ENCODE measurements at regions not wholly inside any gene's neighbourhood (a gene's known extent, or its start where the extent isn't known, plus 50 kb on each side); places are given as distances from the start of the nearest gene placed in this dataset.

- TF ChIP-seq FOXP2 (optimal IDR thresholded peaks at IDR 0.05; ENCODE audit: control extremely low read depth, extremely low read length, insufficient read depth): no peak
- TF ChIP-seq POLR2AphosphoS5 (IDR thresholded peaks at IDR 0.05; ENCODE audit: borderline replicate concordance, low read depth, low read length): no peak
- no peak for TF ChIP-seq EZH2 (IDR thresholded peaks at IDR 0.05)
These were observed 341.0 kb upstream of the ZMIZ1 start for GRCh38 chr10:78727728-78728127.

DNA sequence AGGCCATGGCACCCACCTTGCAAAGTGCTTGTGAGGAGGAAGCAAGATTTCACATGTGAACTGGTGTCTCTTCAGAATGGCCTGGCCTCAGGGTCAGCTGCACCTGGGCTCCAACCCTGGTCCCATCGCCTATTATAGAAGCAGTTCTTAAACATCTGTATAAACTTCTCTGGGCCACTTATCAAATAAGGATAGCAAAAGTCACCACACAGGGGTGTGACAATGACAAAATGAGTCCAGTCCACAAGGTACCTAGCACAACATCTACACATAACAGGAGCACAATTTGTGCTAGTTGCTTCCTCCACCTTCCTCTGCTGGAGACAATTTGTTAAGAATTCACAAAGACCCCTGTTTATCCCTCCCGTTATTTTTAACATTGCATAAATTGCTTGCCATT is 340.6 kb upstream of the ZMIZ1 start:
- DNase-seq (ENCODE audit: low read depth, low spot score): no peak
- Histone ChIP-seq H3K9me3 (ENCODE audit: low read depth, low read length) (no peaks in the 10 kb centered on the region), H3K4me3 (no peak overlapping the region), H3K36me3 (ENCODE audit: insufficient read depth, low read length) (no peaks in the 10 kb centered on the region), H3K9ac (ENCODE audit: insufficient read length) (no peak overlapping the region), H3K27ac (no peak overlapping the region)
- no peak for TF ChIP-seq EZH2 (IDR thresholded peaks at IDR 0.05)
- TF ChIP-seq FOXP2 (optimal IDR thresholded peaks at IDR 0.05; ENCODE audit: control extremely low read depth, extremely low read length, insufficient read depth): no peak
- TF ChIP-seq POLR2AphosphoS5 (IDR thresholded peaks at IDR 0.05; ENCODE audit: borderline replicate concordance, low read depth, low read length): no peak

More at GRCh38 chr10:78727728-78728127, 341.0 kb upstream of the ZMIZ1 start:
- Histone ChIP-seq H3K27ac (no peak overlapping the region), H3K4me3 (no peak overlapping the region), H3K36me3 (ENCODE audit: insufficient read depth, low read length) (no peaks in the 10 kb centered on the region), H3K9ac (ENCODE audit: insufficient read length) (no peak overlapping the region), H3K9me3 (ENCODE audit: low read depth, low read length) (no peaks in the 10 kb centered on the region)
- no peak for DNase-seq (ENCODE audit: low read depth, low spot score)

- TF ChIP-seq EZH2 (IDR thresholded peaks at IDR 0.05): no peak
- TF ChIP-seq FOXP2 (optimal IDR thresholded peaks at IDR 0.05; ENCODE audit: control extremely low read depth, extremely low read length, insufficient read depth): no peak
- TF ChIP-seq POLR2AphosphoS5 (IDR thresholded peaks at IDR 0.05; ENCODE audit: borderline replicate concordance, low read depth, low read length): no peak
- no peaks in the 10 kb centered on the region for H3K9me3 ChIP-seq (ENCODE audit: low read depth, low read length)
- H3K9ac ChIP-seq (ENCODE audit: insufficient read length): no peak overlapping the region
- no peaks in the 10 kb centered on the region for H3K36me3 ChIP-seq (ENCODE audit: insufficient read depth, low read length)
- H3K27ac ChIP-seq: no peak overlapping the region
- DNase-seq (ENCODE audit: low read depth, low spot score): no peak
- H3K4me3 ChIP-seq: no peak overlapping the region
These were observed 339.4 kb upstream of the ZMIZ1 start for GRCh38 chr10:78729366-78729765.

- no peak for DNase-seq (ENCODE audit: low read depth, low spot score)
- Histone ChIP-seq H3K9me3 (ENCODE audit: low read depth, low read length) (no peaks in the 10 kb centered on the region), H3K27ac (no peak overlapping the region), H3K4me3 (no peak overlapping the region), H3K9ac (ENCODE audit: insufficient read length) (no peak overlapping the region), H3K36me3 (ENCODE audit: insufficient read depth, low read length) (no peaks in the 10 kb centered on the region)
- no peak for TF ChIP-seq FOXP2 (optimal IDR thresholded peaks at IDR 0.05; ENCODE audit: control extremely low read depth, extremely low read length, insufficient read depth)
- TF ChIP-seq EZH2 (IDR thresholded peaks at IDR 0.05): no peak
- no peak for TF ChIP-seq POLR2AphosphoS5 (IDR thresholded peaks at IDR 0.05; ENCODE audit: borderline replicate concordance, low read depth, low read length)
These were observed 339.0 kb upstream of the ZMIZ1 start for GRCh38 chr10:78729800-78730199.

DNA sequence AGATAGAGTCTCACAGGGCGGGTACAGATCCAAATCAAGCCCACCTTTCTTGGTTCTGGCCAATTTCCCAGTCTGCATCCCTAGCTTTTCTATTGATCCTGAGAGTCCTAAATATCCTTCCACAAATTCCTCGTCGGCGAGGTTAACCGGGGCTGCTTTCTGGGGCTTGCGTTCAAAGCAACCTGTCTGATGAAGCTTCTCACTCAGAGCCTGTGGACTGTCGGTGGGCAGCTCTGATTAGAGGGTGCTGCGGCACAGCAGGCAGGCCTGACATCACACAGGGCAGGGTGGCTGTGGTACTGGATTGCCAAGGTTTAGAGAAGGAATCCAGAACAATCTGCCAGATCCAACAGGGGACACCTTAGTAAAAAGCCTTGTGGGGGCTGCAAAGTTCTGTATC is 338.0 kb upstream of the ZMIZ1 start:
- no peak for DNase-seq (ENCODE audit: low read depth, low spot score)
- Histone ChIP-seq H3K9me3 (ENCODE audit: low read depth, low read length) (no peaks in the 10 kb centered on the region), H3K27ac (no peak overlapping the region), H3K36me3 (ENCODE audit: insufficient read depth, low read length) (no peaks in the 10 kb centered on the region), H3K9ac (ENCODE audit: insufficient read length) (no peak overlapping the region), H3K4me3 (no peak overlapping the region)
- TF ChIP-seq FOXP2 (optimal IDR thresholded peaks at IDR 0.05; ENCODE audit: control extremely low read depth, extremely low read length, insufficient read depth) (no peak), EZH2 (IDR thresholded peaks at IDR 0.05) (no peak), POLR2AphosphoS5 (IDR thresholded peaks at IDR 0.05; ENCODE audit: borderline replicate concordance, low read depth, low read length) (no peak)

- Histone ChIP-seq H3K4me3 (no peak overlapping the region), H3K27ac (no peak overlapping the region), H3K36me3 (ENCODE audit: insufficient read depth, low read length) (no peaks in the 10 kb centered on the region), H3K9ac (ENCODE audit: insufficient read length) (no peak overlapping the region), H3K9me3 (ENCODE audit: low read depth, low read length) (no peaks in the 10 kb centered on the region)
- no peak for DNase-seq (ENCODE audit: low read depth, low spot score)
- TF ChIP-seq FOXP2 (optimal IDR thresholded peaks at IDR 0.05; ENCODE audit: control extremely low read depth, extremely low read length, insufficient read depth) (no peak), POLR2AphosphoS5 (IDR thresholded peaks at IDR 0.05; ENCODE audit: borderline replicate concordance, low read depth, low read length) (no peak), EZH2 (IDR thresholded peaks at IDR 0.05) (no peak)
These were observed 337.1 kb upstream of the ZMIZ1 start for GRCh38 chr10:78731675-78732074.

GRCh38 chr10:78732381-78732780 is 336.4 kb upstream of the ZMIZ1 start:
- H3K9ac ChIP-seq (ENCODE audit: insufficient read length): no peak overlapping the region
- no peaks in the 10 kb centered on the region for H3K9me3 ChIP-seq (ENCODE audit: low read depth, low read length)
- no peaks in the 10 kb centered on the region for H3K36me3 ChIP-seq (ENCODE audit: insufficient read depth, low read length)
- H3K4me3 ChIP-seq: no peak overlapping the region
- DNase-seq (ENCODE audit: low read depth, low spot score): no peak
- no peak for TF ChIP-seq EZH2 (IDR thresholded peaks at IDR 0.05)
- no peak for TF ChIP-seq POLR2AphosphoS5 (IDR thresholded peaks at IDR 0.05; ENCODE audit: borderline replicate concordance, low read depth, low read length)
- no peak overlapping the region for H3K27ac ChIP-seq

DNA sequence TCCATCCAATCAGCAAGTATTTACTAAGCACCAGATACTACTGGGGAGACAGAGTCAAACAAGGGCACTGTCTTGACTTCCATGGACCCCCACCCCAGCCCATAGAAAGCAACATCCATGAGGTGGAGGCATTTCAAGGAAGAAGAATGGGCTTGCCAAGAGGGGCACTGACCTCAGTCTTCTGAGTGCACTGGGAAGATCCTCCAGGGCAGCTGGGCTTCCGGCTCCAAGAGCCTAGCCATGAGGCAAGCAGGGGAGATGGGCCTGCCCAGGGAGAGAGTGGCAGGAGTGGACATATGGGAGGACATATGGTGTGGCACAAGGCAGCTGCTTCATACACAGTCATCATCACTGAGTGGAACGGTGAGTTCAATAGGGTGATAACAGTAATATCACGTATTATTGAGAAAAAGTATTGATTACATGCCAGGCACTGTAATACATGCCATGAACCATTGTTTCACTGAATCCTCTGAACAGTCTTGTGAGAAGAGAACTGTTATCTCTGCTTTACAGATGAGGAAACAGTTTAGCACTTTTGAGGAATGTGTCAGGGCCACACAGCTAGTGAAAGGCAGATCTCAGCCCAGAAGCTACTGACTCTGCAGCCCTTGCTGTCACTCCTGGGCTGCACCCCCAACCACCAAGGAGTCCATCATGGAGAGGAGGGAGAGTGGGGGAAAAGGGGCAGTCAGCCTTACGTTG is 331.7 kb upstream of the ZMIZ1 start:
- DNase-seq (ENCODE audit: low read depth, low spot score): no peak
- no peaks in the 10 kb centered on the region for H3K36me3 ChIP-seq (ENCODE audit: insufficient read depth, low read length)
- no peak for TF ChIP-seq FOXP2 (optimal IDR thresholded peaks at IDR 0.05; ENCODE audit: control extremely low read depth, extremely low read length, insufficient read depth)
- TF ChIP-seq EZH2 (IDR thresholded peaks at IDR 0.05): no peak
- TF ChIP-seq POLR2AphosphoS5 (IDR thresholded peaks at IDR 0.05; ENCODE audit: borderline replicate concordance, low read depth, low read length): no peak

More for the DNA sequence above, 331.7 kb upstream of the ZMIZ1 start:
- Histone ChIP-seq H3K9ac (ENCODE audit: insufficient read length) (no peak overlapping the region), H3K9me3 (ENCODE audit: low read depth, low read length) (no peaks in the 10 kb centered on the region), H3K4me3 (no peak overlapping the region), H3K27ac (no peak overlapping the region)

Measured in SK-N-MC (cell line).